Prostate gland (tissue), 2 donors: ENCODE measurements at regions not wholly inside any gene's neighbourhood (a gene's known extent, or its start where the extent isn't known, plus 50 kb on each side); places are given as distances from the start of the nearest gene placed in this dataset.
A peak's percentile ranks its signal among the peaks of the same experiment; 100 is the strongest.
"Not testable (repeated sequence)": the region's sequence is repeated elsewhere in the genome, so short reads cannot be mapped to it uniquely, and the experiment has no call there.

Experiments used
- DNase-seq: peaks from one replicate; pipeline ENCODE4 v3.0.0-alpha.2; 2019; ENCODE audit warnings: low spot score
- H3K27ac ChIP-seq, 2 donors: fragments of 200-600 bp; sonication (generic); 2 replicates each; pipeline ENCODE4 v1.5.1; 2017 to 2019
- H3K27me3 ChIP-seq: fragments of 200-600 bp; sonication (generic); replicated peaks from 2 replicates; pipeline ENCODE4 v1.5.1; 2019; ENCODE audit not compliant: insufficient read depth
- H3K36me3 ChIP-seq, 2 donors: fragments of 200-600 bp; sonication (generic); 1 replicate in 1 of 2; 2 replicates in 1 of 2; pipeline versions ENCODE4 v1.5.1 to v1.8.1; 2017 to 2019
- H3K4me1 ChIP-seq: fragments of 200-600 bp; sonication (generic); replicated peaks from 2 replicates; pipeline ENCODE4 v1.5.1; 2019
- H3K4me3 ChIP-seq, 2 donors: fragments of 200-600 bp; sonication (generic); 2 replicates each; pipeline ENCODE4 v1.5.1; 2017 to 2019
- H3K9me3 ChIP-seq: fragments of 200-600 bp; sonication (generic); 2 replicates; pipeline ENCODE4 v1.5.1; 2017
- WGBS: methylation state at CpG from one replicate; pipeline ENCODE4 v1.1.5; 2018; 5-methylcytosine and 5-hydroxymethylcytosine counted together
- intact Hi-C: fragments of 100-400 bp; cut with DNase I; formaldehyde crosslinking; loops from one replicate; pipeline ENCODE4 v1.14.2; 2022
- small RNA-seq, 2 donors: library from RNA; depleted of rRNA; stranded (forward); fragments of <200 nt; gene quantifications; one replicate each; pipeline ENCODE3, GENCODE V24; 2016

DNA sequence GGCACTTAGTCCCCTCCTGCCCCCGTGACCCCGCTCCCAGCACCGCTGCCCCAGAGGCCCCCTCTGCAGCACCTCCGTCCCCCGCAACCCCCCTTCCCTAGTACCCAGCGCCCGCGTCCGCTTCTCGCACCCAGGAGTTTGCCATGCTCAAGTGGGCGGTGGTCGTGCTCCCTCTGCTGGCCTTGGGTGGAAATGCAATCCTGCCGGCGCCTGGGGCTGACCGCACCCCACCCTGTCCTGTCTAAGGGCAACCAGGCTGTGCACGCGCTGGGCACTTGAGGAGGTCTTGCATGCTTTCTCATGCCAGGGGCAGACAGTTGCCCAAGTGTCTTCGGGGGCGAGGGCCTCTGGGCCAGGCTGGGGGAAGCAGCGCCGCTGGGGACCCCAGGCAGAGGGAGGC, 1544.9 kb upstream of the USP9Y start:
- H3K36me3 ChIP-seq, intact Hi-C loops, H3K27me3 ChIP-seq, H3K4me3 ChIP-seq, H3K27ac ChIP-seq, DNase-seq, H3K9me3 ChIP-seq, H3K4me1 ChIP-seq: not testable (repeated sequence)
- WGBS, result 46% methylated on average over 15 of the region's 21 CpGs

DNA sequence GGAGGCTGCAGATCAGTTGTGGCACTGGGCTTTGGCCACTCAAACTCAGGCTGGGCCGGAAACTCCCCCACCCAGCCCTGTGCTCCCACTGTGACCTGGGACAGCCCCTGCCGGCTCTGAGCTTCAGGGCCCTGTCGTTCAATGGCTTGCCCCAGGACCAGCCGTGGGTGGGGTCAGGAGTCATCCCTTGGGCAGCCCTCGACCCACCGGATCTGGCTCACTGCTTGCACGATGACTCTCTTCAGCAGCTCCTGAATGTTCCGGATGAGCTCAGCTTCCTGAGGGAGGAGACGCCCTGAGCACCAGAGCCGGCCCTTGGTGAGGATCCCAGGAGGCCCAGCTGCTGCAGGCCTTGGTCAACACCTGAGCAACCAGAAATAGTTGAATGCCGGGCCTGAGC, 1544.2 kb upstream of the USP9Y start:
- H3K27me3 ChIP-seq, H3K27ac ChIP-seq, H3K9me3 ChIP-seq, H3K36me3 ChIP-seq, H3K4me3 ChIP-seq, H3K4me1 ChIP-seq, intact Hi-C loops, DNase-seq: not testable (repeated sequence)
- WGBS, result no CpG with 5 or more reads among the region's 11 CpGs

DNA sequence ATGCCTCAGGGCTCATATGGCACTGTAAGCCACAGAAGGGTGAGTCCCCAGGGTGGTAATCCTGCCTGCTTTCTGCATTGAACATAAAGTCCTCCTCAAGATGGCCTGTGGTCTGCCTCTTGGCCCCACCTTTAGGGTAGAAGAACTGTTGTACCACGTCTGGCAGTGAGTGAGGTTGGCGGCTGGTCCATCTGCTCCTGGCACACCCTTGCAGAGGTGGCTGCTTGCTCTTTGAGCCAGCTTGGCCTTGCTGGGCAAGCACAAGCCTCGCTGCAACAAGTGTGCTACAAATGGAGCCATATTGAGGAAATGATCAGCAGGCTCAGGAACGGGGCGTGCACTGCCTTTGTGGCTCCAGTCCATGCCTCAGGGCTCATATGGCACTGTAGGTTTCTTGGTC, 1524.0 kb upstream of the USP9Y start:
- H3K4me1 ChIP-seq, H3K27me3 ChIP-seq, H3K27ac ChIP-seq, DNase-seq, intact Hi-C loops, H3K36me3 ChIP-seq, H3K9me3 ChIP-seq, H3K4me3 ChIP-seq: not testable (repeated sequence)
- 68% methylated on average over 4 of the region's 5 CpGs for WGBS

DNA sequence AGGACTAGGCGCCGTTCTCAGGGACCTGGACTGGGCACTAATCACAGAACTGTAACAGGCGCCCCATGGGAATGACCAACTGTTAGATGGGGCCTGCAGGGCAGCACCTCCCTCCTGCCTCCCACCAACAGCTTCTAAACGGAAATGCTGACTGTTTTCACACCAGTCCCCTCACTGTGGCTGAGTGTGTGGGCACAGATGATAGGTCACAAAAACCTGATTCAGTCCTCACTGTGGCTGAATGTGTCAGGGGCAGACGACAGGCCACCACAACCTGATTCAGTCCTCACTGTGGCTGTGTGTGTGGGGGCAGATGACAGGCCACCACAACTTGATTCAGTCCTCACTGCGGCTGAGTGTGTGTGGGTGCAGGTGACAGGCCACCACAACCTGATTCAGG, 1499.9 kb upstream of the USP9Y start:
- H3K4me3 ChIP-seq, H3K27ac ChIP-seq, H3K4me1 ChIP-seq, H3K9me3 ChIP-seq, DNase-seq, H3K36me3 ChIP-seq, H3K27me3 ChIP-seq, intact Hi-C loops: not testable (repeated sequence)
- 71% methylated on average over 6 of the region's 6 CpGs for WGBS

DNA sequence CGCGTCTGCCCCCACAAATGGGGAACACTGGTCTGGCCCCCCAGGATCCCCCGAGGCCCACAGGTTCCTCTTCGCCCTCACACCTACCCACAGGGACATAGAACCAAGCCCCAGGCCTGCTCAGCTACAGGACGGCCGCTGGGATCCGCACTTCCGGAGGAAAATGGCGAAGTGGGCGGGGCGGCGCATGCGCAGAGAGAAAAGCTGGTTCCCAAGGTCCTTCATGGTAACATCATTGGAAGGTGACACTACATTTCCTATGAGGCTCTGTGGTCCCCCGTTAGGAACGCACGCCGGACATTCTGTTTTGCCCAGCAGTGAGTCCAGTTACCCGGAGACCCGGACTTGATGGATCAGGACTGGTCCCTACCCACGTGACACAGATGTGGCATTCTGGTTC, 1486.2 kb upstream of the USP9Y start:
- H3K9me3 ChIP-seq, H3K4me1 ChIP-seq, H3K36me3 ChIP-seq, H3K27ac ChIP-seq, H3K27me3 ChIP-seq, DNase-seq, intact Hi-C loops: not testable (repeated sequence)
- H3K4me3 ChIP-seq, result peak overlapping the region in 1 of 2 donors; percentile 32
- 56% methylated on average over 6 of the region's 20 CpGs for WGBS

Small RNA genes in the stretch of these regions (small RNA-seq; reads per million reads assigned to genes)
- gene AC134878.1 (0 reads per million in 2 donors), gene AC140113.1 (0 reads per million in 2 donors), gene AC140113.2 (0 reads per million in 2 donors), gene AC140113.3 (0 reads per million in 2 donors), gene AC140113.4 (0 reads per million in 2 donors), gene ANKRD20A6P (0 reads per million in 2 donors)
